Gastroesophageal sphincter (tissue), 4 donors: ENCODE measurements at regions not wholly inside any gene's neighbourhood (a gene's known extent, or its start where the extent isn't known, plus 50 kb on each side); places are given as distances from the start of the nearest gene placed in this dataset.

Experiments
- ATAC-seq: fragments of 150-250 bp; one replicate; pipeline ENCODE4 v1.9.1; 2016; ENCODE audit warnings: mild to moderate bottlenecking, moderate library complexity
- H3K27ac ChIP-seq, 4 donors: fragments of 200-600 bp; sonication (generic) in 3 of 4; 1 replicate in 3 of 4; 2 replicates in 1 of 4; pipeline ENCODE4 v1.5.1; 2016 to 2019
- H3K27me3 ChIP-seq: fragments of 200-600 bp; sonication (generic); one replicate; pipeline ENCODE4 v1.5.1; 2019
- H3K36me3 ChIP-seq, 2 donors: fragments of 200-600 bp; sonication (generic); one replicate each; pipeline ENCODE4 v1.5.1; 2019; ENCODE audit warnings: control low read depth in 1 of 2
- H3K4me1 ChIP-seq, 3 donors: fragments of 200-600 bp; sonication (generic); 1 replicate in 2 of 3; 2 replicates in 1 of 3; pipeline ENCODE4 v1.5.1; 2016 to 2019; ENCODE audit warnings: control low read depth in 2 of 3
- H3K4me3 ChIP-seq, 2 donors: fragments of 200-600 bp; sonication (generic); one replicate each; pipeline ENCODE4 v1.5.1; 2019; ENCODE audit warnings: mild to moderate bottlenecking in 1 of 2, moderate library complexity in 1 of 2
- H3K9me3 ChIP-seq, 3 donors: fragments of 200-600 bp; sonication (generic); one replicate each; pipeline ENCODE4 v1.5.1; 2017 to 2019; ENCODE audit warnings: control low read depth in 2 of 3
- CTCF ChIP-seq, 4 experiments: fragments of 200-600 bp in 2 of 4; fragments of 450-650 bp in 2 of 4; sonication (generic) in 1 of 4; IDR thresholded peaks; one replicate each; pipeline ENCODE4 v1.5.1; 2017 to 2019; ENCODE audit warnings: antibody characterized with exemption in 4 of 4, mild to moderate bottlenecking in 2 of 4, moderate library complexity in 2 of 4
- EP300 ChIP-seq: sonication (generic); formaldehyde crosslinking; IDR thresholded peaks from one replicate; pipeline ENCODE4 v1.6.1; 2017; ENCODE audit warnings: antibody characterized with exemption, mild to moderate bottlenecking
- POLR2A ChIP-seq, 2 donors: fragments of 450-650 bp; IDR thresholded peaks; one replicate each; pipeline ENCODE4 v1.6.1; 2017; ENCODE audit warnings: antibody characterized with exemption in 2 of 2, mild to moderate bottlenecking in 2 of 2, moderate library complexity in 1 of 2
- POLR2AphosphoS5 ChIP-seq: sonication (generic); formaldehyde crosslinking; IDR thresholded peaks from one replicate; pipeline ENCODE4 v1.6.1; 2017; ENCODE audit warnings: antibody characterized with exemption
- WGBS, 2 donors: methylation state at CpG; one replicate each; pipeline ENCODE4 v1.1.5; 2018; ENCODE audit warnings: low coverage in 1 of 2; 5-methylcytosine and 5-hydroxymethylcytosine counted together

- no peak for ATAC-seq
- Histone ChIP-seq H3K36me3 (no peaks in the 10 kb centered on the region), H3K9me3 (no peaks in the 10 kb centered on the region), H3K4me1 (peaks cover 0 to 26% (median 6%) of the 10 kb centered on the region in 3 donors), H3K27ac (peak overlapping the region; percentile 72 to 86 (median 80)), H3K4me3 (peak overlapping the region; percentile 35 to 43), H3K27me3 (no peaks in the 10 kb centered on the region)
- TF ChIP-seq POLR2A (IDR thresholded peaks at IDR 0.05) (no peak), POLR2AphosphoS5 (no peak), CTCF (IDR thresholded peaks at IDR 0.05) (no peak), EP300 (no peak)
- 45 to 70% methylated on average over 2 to 4 of the region's 4 CpGs for WGBS, 2 donors
Measured at GRCh38 chr18:76564655-76565237, 69.7 kb upstream of the ZNF516 start.

- Histone ChIP-seq H3K27ac (peak overlapping the region; percentile 72 to 86 (median 80)), H3K4me3 (no peak overlapping the region), H3K36me3 (no peaks in the 10 kb centered on the region), H3K27me3 (peaks cover 4% of the 10 kb centered on the region), H3K4me1 (peaks cover 0 to 26% (median 6%) of the 10 kb centered on the region in 3 donors), H3K9me3 (no peaks in the 10 kb centered on the region)
- TF ChIP-seq EP300 (no peak), POLR2A (IDR thresholded peaks at IDR 0.05) (no peak), POLR2AphosphoS5 (no peak), CTCF (IDR thresholded peaks at IDR 0.05) (no peak)
- ATAC-seq: no peak
- WGBS, 2 donors: 82 to 88% methylated on average over 6 to 8 of the region's 8 CpGs
Measured at GRCh38 chr18:76564117-76564516, 69.1 kb upstream of the ZNF516 start.

GRCh38 chr18:76562286-76563122 lies 67.5 kb upstream of the ZNF516 start:
- 92 to 94% methylated on average over 12 to 18 of the region's 30 CpGs for WGBS, 2 donors
- Histone ChIP-seq H3K9me3 (no peaks in the 10 kb centered on the region), H3K4me3 (no peak overlapping the region), H3K27ac (no peak overlapping the region), H3K36me3 (no peaks in the 10 kb centered on the region), H3K27me3 (peaks cover 5% of the 10 kb centered on the region), H3K4me1 (peaks cover 0 to 26% (median 6%) of the 10 kb centered on the region in 3 donors)
- TF ChIP-seq CTCF (IDR thresholded peaks at IDR 0.05): no peak
- ATAC-seq: no peak

- H3K27ac ChIP-seq: no peak overlapping the region
- peaks cover 5% of the 10 kb centered on the region for H3K27me3 ChIP-seq
- no peak for TF ChIP-seq CTCF (IDR thresholded peaks at IDR 0.05)
- TF ChIP-seq POLR2AphosphoS5: no peak
- TF ChIP-seq EP300: no peak
- TF ChIP-seq POLR2A (IDR thresholded peaks at IDR 0.05): no peak
- no peaks in the 10 kb centered on the region for H3K9me3 ChIP-seq
- H3K4me3 ChIP-seq: no peak overlapping the region
- ATAC-seq: no peak
- H3K4me1 ChIP-seq: peaks cover 0 to 2% (median 0%) of the 10 kb centered on the region in 3 donors
- no peaks in the 10 kb centered on the region for H3K36me3 ChIP-seq
- 26 to 71% methylated on average over 1 to 9 of the region's 18 CpGs for WGBS, 2 donors
Measured at GRCh38 chr18:76558881-76559667, 64.0 kb upstream of the ZNF516 start.
